ENCODE measurements at regions not wholly inside any gene's neighbourhood (a gene's known extent, or its start where the extent isn't known, plus 50 kb on each side); places are given as distances from the start of the nearest gene placed in this dataset.
"Not testable (repeated sequence)": the region's sequence is repeated elsewhere in the genome, so short reads cannot be mapped to it uniquely, and the experiment has no call there.

- Histone ChIP-seq H3K9me3 (ENCODE audit: low read depth, low read length, poor library complexity, severe bottlenecking) (peaks cover 7% of the 10 kb centered on the region), H3K4me3 (ENCODE audit: low read depth, low read length, poor library complexity, severe bottlenecking) (no peak overlapping the region), H3K4me1 (ENCODE audit: insufficient read depth, low read length, poor library complexity, severe bottlenecking) (peaks cover 5% of the 10 kb centered on the region), H3K27me3 (replicated peaks; ENCODE audit: insufficient read depth, low read depth, low read length, poor library complexity) (no peaks in the 10 kb centered on the region), H3K36me3 (ENCODE audit: insufficient read depth, low read length, poor library complexity, severe bottlenecking) (no peaks in the 10 kb centered on the region), H3K27ac (ENCODE audit: low read depth, low read length, poor library complexity, severe bottlenecking) (no peak overlapping the region)
- intact Hi-C loops (cut with micrococcal nuclease; ENCODE audit: unreplicated experiment) = no loop called here
- POLR2A ChIA-PET (ENCODE audit: low non-redundant PET) = no interaction called here
- no TSS peak for BruUV-seq (replicated peaks)
- CTCF ChIA-PET = no interaction called here
- no peak for TF ChIP-seq CTCF (conservative IDR thresholded peaks at IDR 0.05; ENCODE audit: low read depth, low read length)
- no peak for DNase-seq (ENCODE audit: low spot score)
Observed at GRCh38 chr5:42984307-42984706, 55.8 kb downstream of the ANXA2R start.

- H3K9me3 ChIP-seq (ENCODE audit: low read depth, low read length, poor library complexity, severe bottlenecking) = no peaks in the 10 kb centered on the region
- DNase-seq (ENCODE audit: low spot score) = peak; percentile 18
- no peaks in the 10 kb centered on the region for H3K36me3 ChIP-seq (ENCODE audit: insufficient read depth, low read length, poor library complexity, severe bottlenecking)
- H3K4me1 ChIP-seq (ENCODE audit: insufficient read depth, low read length, poor library complexity, severe bottlenecking) = peaks cover 5% of the 10 kb centered on the region
- no TSS peak for BruUV-seq (replicated peaks)
- H3K27ac ChIP-seq (ENCODE audit: low read depth, low read length, poor library complexity, severe bottlenecking) = no peak overlapping the region
- intact Hi-C loops (cut with micrococcal nuclease; ENCODE audit: unreplicated experiment) = no loop called here
- ChIA-PET CTCF (no interaction called here), POLR2A (ENCODE audit: low non-redundant PET) (no interaction called here)
- no peaks in the 10 kb centered on the region for H3K27me3 ChIP-seq (replicated peaks; ENCODE audit: insufficient read depth, low read depth, low read length, poor library complexity)
- H3K4me3 ChIP-seq (ENCODE audit: low read depth, low read length, poor library complexity, severe bottlenecking) = no peak overlapping the region
- TF ChIP-seq EZH2 (IDR thresholded peaks at IDR 0.05; ENCODE audit: borderline replicate concordance, low read depth, low read length, poor library complexity, severe bottlenecking) = no peak
- TF ChIP-seq CTCF (conservative IDR thresholded peaks at IDR 0.05; ENCODE audit: low read depth, low read length) = no peak
Observed at GRCh38 chr5:42982107-42982622, 58.0 kb downstream of the ANXA2R start.

GRCh38 chr5:42981417-42982106 is 58.6 kb downstream of the ANXA2R start:
- CTCF ChIA-PET; H3K9me3 ChIP-seq (ENCODE audit: low read depth, low read length, poor library complexity, severe bottlenecking); H3K4me1 ChIP-seq (ENCODE audit: insufficient read depth, low read length, poor library complexity, severe bottlenecking); intact Hi-C loops (cut with micrococcal nuclease; ENCODE audit: unreplicated experiment); H3K36me3 ChIP-seq (ENCODE audit: insufficient read depth, low read length, poor library complexity, severe bottlenecking); POLR2A ChIA-PET (ENCODE audit: low non-redundant PET); H3K27ac ChIP-seq (ENCODE audit: low read depth, low read length, poor library complexity, severe bottlenecking); H3K27me3 ChIP-seq (replicated peaks; ENCODE audit: insufficient read depth, low read depth, low read length, poor library complexity); BruUV-seq (replicated peaks); H3K4me3 ChIP-seq (ENCODE audit: low read depth, low read length, poor library complexity, severe bottlenecking); DNase-seq (ENCODE audit: low spot score): not testable (repeated sequence)

GRCh38 chr5:42981015-42981414 is 59.1 kb downstream of the ANXA2R start:
- intact Hi-C loops (cut with micrococcal nuclease; ENCODE audit: unreplicated experiment); CTCF ChIA-PET: not testable (repeated sequence)

GRCh38 chr5:42980391-42980790 is 59.7 kb downstream of the ANXA2R start:
- H3K9me3 ChIP-seq (ENCODE audit: low read depth, low read length, poor library complexity, severe bottlenecking); POLR2A ChIA-PET (ENCODE audit: low non-redundant PET); DNase-seq (ENCODE audit: low spot score); CTCF ChIA-PET; BruUV-seq (replicated peaks); H3K27me3 ChIP-seq (replicated peaks; ENCODE audit: insufficient read depth, low read depth, low read length, poor library complexity); H3K4me3 ChIP-seq (ENCODE audit: low read depth, low read length, poor library complexity, severe bottlenecking); H3K36me3 ChIP-seq (ENCODE audit: insufficient read depth, low read length, poor library complexity, severe bottlenecking); H3K4me1 ChIP-seq (ENCODE audit: insufficient read depth, low read length, poor library complexity, severe bottlenecking); intact Hi-C loops (cut with micrococcal nuclease; ENCODE audit: unreplicated experiment); H3K27ac ChIP-seq (ENCODE audit: low read depth, low read length, poor library complexity, severe bottlenecking): not testable (repeated sequence)

More at GRCh38 chr5:42981015-42981414, 59.1 kb downstream of the ANXA2R start:
- DNase-seq (ENCODE audit: low spot score); H3K4me3 ChIP-seq (ENCODE audit: low read depth, low read length, poor library complexity, severe bottlenecking); H3K27ac ChIP-seq (ENCODE audit: low read depth, low read length, poor library complexity, severe bottlenecking); H3K4me1 ChIP-seq (ENCODE audit: insufficient read depth, low read length, poor library complexity, severe bottlenecking); BruUV-seq (replicated peaks); H3K36me3 ChIP-seq (ENCODE audit: insufficient read depth, low read length, poor library complexity, severe bottlenecking); H3K27me3 ChIP-seq (replicated peaks; ENCODE audit: insufficient read depth, low read depth, low read length, poor library complexity); POLR2A ChIA-PET (ENCODE audit: low non-redundant PET); H3K9me3 ChIP-seq (ENCODE audit: low read depth, low read length, poor library complexity, severe bottlenecking): not testable (repeated sequence)

GRCh38 chr5:42979242-42979641 is 60.9 kb downstream of the ANXA2R start:
- DNase-seq (ENCODE audit: low spot score); intact Hi-C loops (cut with micrococcal nuclease; ENCODE audit: unreplicated experiment); H3K27me3 ChIP-seq (replicated peaks; ENCODE audit: insufficient read depth, low read depth, low read length, poor library complexity); POLR2A ChIA-PET (ENCODE audit: low non-redundant PET); H3K36me3 ChIP-seq (ENCODE audit: insufficient read depth, low read length, poor library complexity, severe bottlenecking); H3K9me3 ChIP-seq (ENCODE audit: low read depth, low read length, poor library complexity, severe bottlenecking); CTCF ChIA-PET; H3K4me3 ChIP-seq (ENCODE audit: low read depth, low read length, poor library complexity, severe bottlenecking); H3K27ac ChIP-seq (ENCODE audit: low read depth, low read length, poor library complexity, severe bottlenecking); BruUV-seq (replicated peaks): not testable (repeated sequence)
- H3K4me1 ChIP-seq (ENCODE audit: insufficient read depth, low read length, poor library complexity, severe bottlenecking) = peaks cover 11% of the 10 kb centered on the region
